C1 segment of cervical spinal cord (tissue), 14 donors: ENCODE measurements at regions not wholly inside any gene's neighbourhood (a gene's known extent, or its start where the extent isn't known, plus 50 kb on each side); places are given as distances from the start of the nearest gene placed in this dataset.
A peak's percentile ranks its signal among the peaks of the same experiment; 100 is the strongest.
"Not testable (repeated sequence)": the region's sequence is repeated elsewhere in the genome, so short reads cannot be mapped to it uniquely, and the experiment has no call there.

Experiments used
- DNase-seq, 14 donors: peaks; one replicate each; lab custom pipeline; 2025; lab: John Stamatoyannopoulos, UW

DNA sequence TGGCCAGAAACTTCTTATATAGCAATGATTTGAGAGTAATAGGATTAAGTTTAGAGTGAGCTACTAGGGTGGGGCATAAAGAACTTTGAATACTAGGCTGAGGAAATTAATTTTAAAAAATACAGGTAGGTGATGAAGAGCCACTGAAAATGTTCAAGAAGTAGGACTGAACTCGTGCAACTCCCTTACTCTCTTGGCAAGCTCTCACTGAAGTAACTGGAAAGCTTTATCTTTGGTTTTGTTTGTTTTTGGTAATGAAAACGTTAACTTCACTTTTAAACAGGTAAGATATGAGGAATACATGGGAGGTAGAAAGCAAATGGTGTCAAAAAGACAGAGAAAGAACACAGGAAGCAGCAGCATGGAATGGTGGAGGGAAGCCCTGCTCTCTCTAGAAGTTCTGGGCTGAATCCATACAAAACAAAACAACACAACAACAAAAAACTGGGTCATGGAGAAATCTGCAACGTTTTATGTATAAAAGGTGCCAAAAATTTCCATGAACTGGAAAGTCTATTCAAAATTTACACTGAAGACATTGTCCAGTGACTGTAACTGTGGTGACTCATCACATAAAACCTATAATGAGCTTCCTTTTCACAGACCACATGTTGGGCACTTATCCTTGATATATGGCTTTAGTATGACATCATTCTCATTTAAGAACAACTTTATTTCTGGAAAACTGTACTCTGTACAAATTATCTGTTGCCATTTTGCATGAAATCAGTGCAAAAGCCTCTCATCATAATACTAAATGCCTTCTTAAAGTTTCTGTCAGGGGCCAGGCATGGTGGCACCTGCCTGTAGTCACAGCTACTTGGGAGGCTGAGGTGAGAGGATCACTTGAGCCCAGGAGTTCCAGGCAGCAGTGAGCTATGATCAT lies 91.2 kb upstream of the CHD1 start:
- no peak for DNase-seq

DNA sequence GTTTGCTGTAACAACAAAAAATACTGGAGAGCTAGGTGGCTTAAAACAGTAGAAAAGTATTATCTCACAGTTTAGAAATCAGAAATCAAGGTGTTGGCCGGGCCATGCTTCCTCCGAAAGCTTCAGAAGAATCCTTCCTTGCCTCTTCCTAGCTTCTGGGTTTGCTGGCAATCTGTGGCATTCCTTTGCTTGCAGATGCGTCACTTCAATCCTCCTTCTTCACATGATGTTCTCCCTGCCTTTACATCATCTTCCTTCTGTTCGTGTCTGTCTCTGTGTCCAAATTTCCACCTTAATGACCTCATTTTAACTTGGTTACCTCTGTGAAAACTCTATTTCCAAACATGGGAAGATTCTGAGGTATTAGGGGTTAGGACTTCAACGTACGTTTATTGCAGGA lies 90.4 kb upstream of the CHD1 start:
- DNase-seq: no peak

DNA sequence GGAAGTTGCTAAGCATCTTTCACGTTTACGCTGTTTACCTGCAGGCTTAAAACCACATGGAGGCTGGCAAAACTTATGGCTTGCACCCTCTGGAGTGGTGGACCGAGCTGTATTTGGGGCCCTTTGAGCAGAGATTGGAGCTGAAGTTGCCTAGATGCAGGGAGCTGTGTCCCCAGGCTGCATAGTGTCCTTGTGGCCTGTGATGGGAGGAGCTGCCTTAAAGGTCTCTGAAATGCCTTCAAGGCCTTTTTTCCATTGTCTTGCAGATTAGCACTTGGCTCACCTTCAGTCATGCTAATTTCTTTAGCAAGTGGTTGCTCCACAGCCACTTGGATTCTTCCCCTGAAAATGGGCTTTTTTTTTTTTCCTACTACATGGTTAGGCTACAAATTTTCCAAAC lies 81.5 kb upstream of the CHD1 start:
- no peak for DNase-seq

GRCh38 chr5:99008009-99008408 lies 79.2 kb upstream of the CHD1 start:
- DNase-seq: not testable (repeated sequence)

- no peak for DNase-seq
Measured at GRCh38 chr5:99005506-99005905, 76.7 kb upstream of the CHD1 start.

GRCh38 chr5:99004960-99005359 lies 76.2 kb upstream of the CHD1 start:
- DNase-seq: no peak

GRCh38 chr5:99000876-99001275 lies 72.1 kb upstream of the CHD1 start:
- no peak for DNase-seq

DNA sequence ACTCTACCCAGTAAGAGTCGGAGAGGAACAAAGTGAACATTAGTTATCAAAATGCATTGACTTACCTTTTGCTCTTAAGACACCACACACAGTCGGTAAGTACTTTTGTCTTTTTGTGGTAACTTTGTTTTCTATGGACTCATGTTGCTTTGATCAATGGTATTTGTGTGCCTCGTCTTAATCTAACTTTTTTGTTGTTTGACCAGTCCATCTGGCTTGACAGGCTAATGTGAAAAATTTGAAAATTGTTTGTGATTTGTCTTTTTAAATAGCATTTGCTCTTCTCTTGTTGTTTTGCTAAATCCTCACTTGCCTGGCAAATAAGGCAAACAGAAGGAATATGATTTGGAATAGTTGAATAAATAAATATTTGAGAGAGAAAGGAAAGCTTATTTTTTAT lies 71.4 kb upstream of the CHD1 start:
- DNase-seq: no peak

DNA sequence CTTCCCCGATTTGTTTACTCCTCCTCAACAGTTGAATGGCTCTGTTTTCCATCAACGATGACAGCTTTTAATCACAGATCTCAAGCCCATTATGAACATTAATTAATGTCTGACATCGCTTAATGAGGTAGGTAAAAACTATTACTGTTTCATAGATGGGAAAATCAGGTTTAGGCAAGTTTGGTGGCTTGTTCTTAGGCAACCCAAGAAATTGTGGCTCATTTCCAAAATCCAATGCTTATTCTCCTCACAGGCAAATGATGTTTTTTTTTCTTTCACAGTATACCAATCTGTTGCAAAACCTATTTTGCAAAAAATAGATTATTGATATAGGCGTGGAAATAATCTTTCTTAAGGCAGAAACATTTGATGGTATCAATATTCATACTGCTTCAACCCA lies 70.8 kb upstream of the CHD1 start:
- DNase-seq: no peak

GRCh38 chr5:98997000-98997399 lies 68.2 kb upstream of the CHD1 start:
- no peak for DNase-seq

DNA sequence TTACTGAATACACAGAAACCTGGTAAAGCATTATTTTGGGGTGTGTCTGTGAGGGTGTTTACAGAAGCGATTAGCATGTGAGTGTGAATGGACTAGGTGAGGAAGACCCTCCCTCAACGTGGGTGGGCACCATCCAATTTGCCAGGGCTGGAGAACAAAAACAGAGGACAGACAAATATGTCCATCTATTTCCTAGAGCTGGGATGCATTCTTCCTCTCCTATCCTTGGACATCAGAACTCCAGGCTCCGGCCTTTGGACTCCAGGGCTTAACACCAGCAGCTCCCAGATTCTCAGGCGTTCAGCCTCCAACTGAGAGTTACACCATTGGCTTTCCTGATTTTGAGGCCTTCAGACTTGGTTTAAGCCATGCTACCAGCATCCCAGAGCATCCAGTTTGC lies 65.8 kb upstream of the CHD1 start:
- no peak for DNase-seq

- DNase-seq: no peak
Measured at GRCh38 chr5:98993512-98993911, 64.7 kb upstream of the CHD1 start.

- no peak for DNase-seq
Measured at GRCh38 chr5:98992552-98992951, 63.7 kb upstream of the CHD1 start.

- peak in 2 of 14 donors; percentile 1 to 8 for DNase-seq
Measured at GRCh38 chr5:98989727-98990126, 60.9 kb upstream of the CHD1 start.

DNA sequence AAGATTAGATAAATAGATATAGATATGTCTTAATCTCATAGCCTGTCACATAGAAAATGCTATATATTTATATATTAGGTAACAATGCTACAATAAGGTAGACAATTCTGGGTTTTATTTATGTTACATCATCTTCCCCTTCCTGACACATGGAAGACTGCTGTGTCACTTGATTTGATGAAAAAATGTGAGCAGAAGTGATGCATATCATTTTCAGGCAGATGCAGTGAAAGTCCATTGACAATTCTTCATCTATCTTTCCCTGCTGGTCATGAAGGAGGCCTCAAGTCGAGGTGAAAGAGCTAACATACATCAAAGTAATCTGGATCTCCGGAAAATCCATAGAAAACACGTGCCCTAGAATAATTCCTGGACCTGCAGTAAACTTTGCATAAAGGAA lies 57.8 kb upstream of the CHD1 start:
- no peak for DNase-seq

GRCh38 chr5:98982880-98983279 lies 54.1 kb upstream of the CHD1 start:
- no peak for DNase-seq
